ENCODE measurements at regions not wholly inside any gene's neighbourhood (a gene's known extent, or its start where the extent isn't known, plus 50 kb on each side); places are given as distances from the start of the nearest gene placed in this dataset.

DNA sequence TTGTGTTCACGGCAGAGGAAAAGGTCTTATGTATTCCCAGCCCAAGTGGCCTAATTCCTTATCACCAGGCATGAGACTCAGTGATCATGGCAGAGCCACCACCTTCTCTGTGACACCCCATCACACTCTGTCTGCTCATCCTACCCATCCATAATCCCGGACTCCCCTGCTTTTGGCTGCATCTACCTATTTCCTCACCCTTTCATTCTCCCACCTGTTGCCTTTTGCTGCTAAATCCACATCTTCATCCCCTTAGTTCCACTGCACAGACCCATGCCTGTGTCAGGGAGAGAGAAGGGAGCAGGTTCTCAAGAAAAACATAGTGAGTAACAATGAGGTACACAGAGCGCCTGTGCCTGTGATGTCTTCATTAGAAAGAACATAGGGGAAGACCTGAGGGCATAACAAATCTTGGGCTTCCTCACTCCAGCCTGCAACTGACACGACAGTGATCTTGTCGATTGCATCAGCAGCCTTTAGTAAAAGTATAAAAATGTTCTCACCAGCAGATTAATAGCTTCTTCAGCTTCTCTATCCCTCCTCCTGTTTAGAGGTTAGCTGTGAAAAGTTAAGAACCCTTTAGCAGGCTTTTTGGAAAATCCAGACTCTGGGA, 246.5 kb upstream of the SPRED2 start:
- no peak for DNase-seq
- Histone ChIP-seq H3K36me3 (replicated peaks in 1 of 2; ENCODE audit: control extremely low read depth in 1 of 2, control insufficient read depth in 1 of 2, extremely low read depth in 1 of 2, insufficient read depth in 2 of 2, low read length in 1 of 2) (no peaks in the 10 kb centered on the region), H3K4me2 (replicated peaks; ENCODE audit: low read depth, low read length, poor library complexity, severe bottlenecking) (no peak overlapping the region), H3K79me2 (ENCODE audit: control insufficient read depth, insufficient read depth, low read length) (no peaks in the 10 kb centered on the region), H3K4me3 (ENCODE audit: control extremely low read depth in 1 of 5, extremely low read depth in 1 of 5, insufficient read depth in 1 of 5, low read depth in 2 of 5, low read length in 4 of 5) (no peak overlapping the region), H3K27ac (ENCODE audit: low read length in 2 of 2) (no peak overlapping the region), H3K27me3 (replicated peaks in 1 of 4; ENCODE audit: control extremely low read depth in 1 of 4, control insufficient read depth in 3 of 4, insufficient read depth in 4 of 4, low read length in 3 of 4) (peaks cover 0 to 6% (median 1%) of the 10 kb centered on the region in 4 experiments), H3K9me3 (ENCODE audit: control extremely low read depth in 1 of 3, control insufficient read depth in 2 of 3, insufficient read depth in 1 of 3, low read length in 2 of 3) (peaks cover 3 to 13% (median 6%) of the 10 kb centered on the region in 3 donors), H2AFZ (ENCODE audit: insufficient read depth, low read depth, low read length, poor library complexity, severe bottlenecking) (no peak overlapping the region), H3K9ac (ENCODE audit: low read length) (no peak overlapping the region), H4K20me1 (ENCODE audit: control insufficient read depth, insufficient read depth, low read length, poor library complexity, severe bottlenecking) (no peaks in the 10 kb centered on the region), H3K4me1 (ENCODE audit: control insufficient read depth in 2 of 2, insufficient read depth in 2 of 2, low read length in 2 of 2) (no peaks in the 10 kb centered on the region)
- no peaks in the 10 kb centered on the region for H3K4me1 Mint-ChIP-seq
- TF ChIP-seq, protein P1, sequence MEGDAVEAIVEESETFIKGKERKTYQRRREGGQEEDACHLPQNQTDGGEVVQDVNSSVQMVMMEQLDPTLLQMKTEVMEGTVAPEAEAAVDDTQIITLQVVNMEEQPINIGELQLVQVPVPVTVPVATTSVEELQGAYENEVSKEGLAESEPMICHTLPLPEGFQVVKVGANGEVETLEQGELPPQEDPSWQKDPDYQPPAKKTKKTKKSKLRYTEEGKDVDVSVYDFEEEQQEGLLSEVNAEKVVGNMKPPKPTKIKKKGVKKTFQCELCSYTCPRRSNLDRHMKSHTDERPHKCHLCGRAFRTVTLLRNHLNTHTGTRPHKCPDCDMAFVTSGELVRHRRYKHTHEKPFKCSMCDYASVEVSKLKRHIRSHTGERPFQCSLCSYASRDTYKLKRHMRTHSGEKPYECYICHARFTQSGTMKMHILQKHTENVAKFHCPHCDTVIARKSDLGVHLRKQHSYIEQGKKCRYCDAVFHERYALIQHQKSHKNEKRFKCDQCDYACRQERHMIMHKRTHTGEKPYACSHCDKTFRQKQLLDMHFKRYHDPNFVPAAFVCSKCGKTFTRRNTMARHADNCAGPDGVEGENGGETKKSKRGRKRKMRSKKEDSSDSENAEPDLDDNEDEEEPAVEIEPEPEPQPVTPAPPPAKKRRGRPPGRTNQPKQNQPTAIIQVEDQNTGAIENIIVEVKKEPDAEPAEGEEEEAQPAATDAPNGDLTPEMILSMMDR (IDR thresholded peaks at IDR 0.05), result no peak
- no peak for TF ChIP-seq EZH2 (IDR thresholded peaks at IDR 0.05; ENCODE audit: borderline replicate concordance, insufficient read depth, low read depth, low read length, poor library complexity, severe bottlenecking)
- CTCF ChIA-PET, result no interaction called here
- H3K4me3 Mint-ChIP-seq, result no peak overlapping the region
- WGBS (ENCODE audit: insufficient coverage), result 94% methylated on average over 2 of the region's 5 CpGs
- no peak overlapping the region for H3K27ac Mint-ChIP-seq
- intact Hi-C loops (cut with micrococcal nuclease), result no loop called here
- POLR2A ChIA-PET, result no interaction called here
- peaks cover 27% of the 10 kb centered on the region for H3K27me3 Mint-ChIP-seq
- no peak for ATAC-seq (ENCODE audit: low read depth)
- peaks cover 10% of the 10 kb centered on the region for H3K9me3 Mint-ChIP-seq (ENCODE audit: insufficient read depth)

DNA sequence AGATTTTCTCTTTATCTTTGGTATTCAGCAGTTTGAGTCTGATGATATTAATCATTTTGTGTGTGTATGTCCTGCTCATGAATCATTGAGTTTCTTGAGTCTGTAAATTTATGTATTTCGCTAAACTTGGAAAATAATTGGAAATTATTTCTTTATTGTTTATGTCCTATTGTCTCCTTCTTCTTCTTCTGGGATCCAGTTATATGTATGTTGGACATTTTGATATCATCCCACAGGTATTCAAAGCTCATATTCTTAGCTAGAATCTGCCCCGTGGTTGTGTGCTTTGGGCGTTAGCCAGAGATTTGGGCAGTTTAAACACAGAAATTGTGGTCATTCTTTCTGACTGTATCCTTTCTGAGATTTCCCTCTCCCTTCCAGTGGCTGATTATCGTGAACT, 243.0 kb upstream of the SPRED2 start:
- ChIA-PET POLR2A (no interaction called here), CTCF (no interaction called here)
- no peak overlapping the region for H3K9ac ChIP-seq (ENCODE audit: low read length)
- no peak overlapping the region for H3K4me3 ChIP-seq (ENCODE audit: control extremely low read depth in 1 of 5, extremely low read depth in 1 of 5, insufficient read depth in 1 of 5, low read depth in 2 of 5, low read length in 4 of 5)
- no peak overlapping the region for H2AFZ ChIP-seq (ENCODE audit: insufficient read depth, low read depth, low read length, poor library complexity, severe bottlenecking)
- no peak overlapping the region for H3K27ac Mint-ChIP-seq
- H3K27ac ChIP-seq (ENCODE audit: low read length in 2 of 2), result no peak overlapping the region
- no peaks in the 10 kb centered on the region for H3K36me3 ChIP-seq (replicated peaks in 1 of 2; ENCODE audit: control extremely low read depth in 1 of 2, control insufficient read depth in 1 of 2, extremely low read depth in 1 of 2, insufficient read depth in 2 of 2, low read length in 1 of 2)
- H3K27me3 Mint-ChIP-seq, result peaks cover 23% of the 10 kb centered on the region
- TF ChIP-seq, protein P1 (IDR thresholded peaks at IDR 0.05), result no peak
- TF ChIP-seq EZH2 (IDR thresholded peaks at IDR 0.05; ENCODE audit: borderline replicate concordance, insufficient read depth, low read depth, low read length, poor library complexity, severe bottlenecking), result no peak
- H3K4me1 ChIP-seq (ENCODE audit: control insufficient read depth in 2 of 2, insufficient read depth in 2 of 2, low read length in 2 of 2), result no peaks in the 10 kb centered on the region
- H3K27me3 ChIP-seq (replicated peaks in 1 of 4; ENCODE audit: control extremely low read depth in 1 of 4, control insufficient read depth in 3 of 4, insufficient read depth in 4 of 4, low read length in 3 of 4), result peaks cover 0 to 6% (median 0%) of the 10 kb centered on the region in 4 experiments
- H3K4me3 Mint-ChIP-seq, result no peak overlapping the region
- no peaks in the 10 kb centered on the region for H3K4me1 Mint-ChIP-seq
- intact Hi-C loops (cut with micrococcal nuclease), result no loop called here
- peaks cover 10% of the 10 kb centered on the region for H3K9me3 Mint-ChIP-seq (ENCODE audit: insufficient read depth)
- H3K4me2 ChIP-seq (replicated peaks; ENCODE audit: low read depth, low read length, poor library complexity, severe bottlenecking), result no peak overlapping the region
- DNase-seq (no peak), ATAC-seq (ENCODE audit: low read depth) (no peak)
- 100% methylated on average over 1 of the region's 4 CpGs for WGBS (ENCODE audit: insufficient coverage)
- H4K20me1 ChIP-seq (ENCODE audit: control insufficient read depth, insufficient read depth, low read length, poor library complexity, severe bottlenecking), result no peaks in the 10 kb centered on the region
- peaks cover 1 to 13% (median 6%) of the 10 kb centered on the region in 3 donors for H3K9me3 ChIP-seq (ENCODE audit: control extremely low read depth in 1 of 3, control insufficient read depth in 2 of 3, insufficient read depth in 1 of 3, low read length in 2 of 3)
- H3K79me2 ChIP-seq (ENCODE audit: control insufficient read depth, insufficient read depth, low read length), result no peaks in the 10 kb centered on the region

Measured in B cell (primary cell).